Tibial nerve (tissue), 3 donors: ENCODE measurements at regions not wholly inside any gene's neighbourhood (a gene's known extent, or its start where the extent isn't known, plus 50 kb on each side); places are given as distances from the start of the nearest gene placed in this dataset.

ENCODE experiments used
- CTCF ChIP-seq, 5 experiments: fragments of 200-600 bp in 3 of 5; fragments of 450-650 bp in 2 of 5; sonication (generic) in 3 of 5; IDR thresholded peaks; one replicate each; pipeline ENCODE4 v1.5.1; 2016 to 2019; ENCODE audit warnings: antibody characterized with exemption in 5 of 5, mild to moderate bottlenecking in 3 of 5, moderate library complexity in 2 of 5
- POLR2A ChIP-seq, 2 donors: fragments of 450-650 bp; IDR thresholded peaks; one replicate each; pipeline ENCODE4 v1.6.1; 2017; ENCODE audit warnings: antibody characterized with exemption in 2 of 2, mild to moderate bottlenecking in 2 of 2, moderate library complexity in 2 of 2

GRCh38 chr15:95085056-95085455 lies 853.7 kb downstream of the MCTP2 start:
- no peak for TF ChIP-seq CTCF (IDR thresholded peaks at IDR 0.05)
- TF ChIP-seq POLR2A (IDR thresholded peaks at IDR 0.05) = no peak
